ENCODE measurements at regions not wholly inside any gene's neighbourhood (a gene's known extent, or its start where the extent isn't known, plus 50 kb on each side); places are given as distances from the start of the nearest gene placed in this dataset.

GRCh38 chr18:44626236-44626635 is 54.5 kb upstream of the SETBP1 start:
- no peaks in the 10 kb centered on the region for H4K20me1 ChIP-seq (ENCODE audit: control insufficient read depth, extremely low read depth, insufficient read depth, low read length)
- H3K9ac ChIP-seq (ENCODE audit: control insufficient read depth, extremely low read depth, insufficient read depth, low read length), result no peak overlapping the region
- H3K27me3 ChIP-seq (ENCODE audit: control insufficient read depth, extremely low read depth, insufficient read depth, low read length), result no peaks in the 10 kb centered on the region
- TF ChIP-seq EZH2 (IDR thresholded peaks at IDR 0.05; ENCODE audit: low read length) (no peak), CTCF (optimal IDR thresholded peaks at IDR 0.05 in 1 of 3, IDR thresholded peaks at IDR 0.05 in 1 of 3, conservative IDR thresholded peaks at IDR 0.05 in 1 of 3; ENCODE audit: extremely low read depth in 1 of 3, insufficient read depth in 2 of 3, low read length in 3 of 3) (no peak)
- H3K4me2 ChIP-seq (ENCODE audit: control insufficient read depth, extremely low read depth, insufficient read depth, low read depth, low read length), result no peak overlapping the region
- H3K36me3 ChIP-seq (ENCODE audit: control insufficient read depth in 2 of 2, extremely low read depth in 1 of 2, insufficient read depth in 2 of 2, low read length in 2 of 2), result no peaks in the 10 kb centered on the region
- dilution Hi-C loops (cut with MboI; ENCODE audit: extremely low pct_ligation_motif_present, low sequenced_read_pairs), result no loop called here
- no peak overlapping the region for H3K27ac ChIP-seq (ENCODE audit: control insufficient read depth, insufficient read depth, low read length)
- peaks cover 9% of the 10 kb centered on the region for H3K4me1 ChIP-seq (ENCODE audit: control insufficient read depth, extremely low read depth, insufficient read depth, low read length)
- H3K4me3 ChIP-seq (ENCODE audit: control insufficient read depth in 2 of 3, extremely low read depth in 1 of 3, insufficient read depth in 2 of 3, low read depth in 1 of 3, low read length in 3 of 3), result no peak overlapping the region
- H2AFZ ChIP-seq (ENCODE audit: control insufficient read depth, low read length), result no peak overlapping the region
- no peaks in the 10 kb centered on the region for H3K9me3 ChIP-seq (ENCODE audit: control insufficient read depth, low read depth, low read length)
- H3K79me2 ChIP-seq (ENCODE audit: control insufficient read depth, insufficient read depth, low read length), result no peaks in the 10 kb centered on the region
- DNase-seq (ENCODE audit: low read depth, low spot score) (no peak), FAIRE-seq (no peak)
- no peaks in the 10 kb centered on the region for H3K9me1 ChIP-seq (ENCODE audit: control insufficient read depth, extremely low read depth, insufficient read depth, low read length)

GRCh38 chr18:44626807-44627206 is 53.9 kb upstream of the SETBP1 start:
- no peak overlapping the region for H3K4me3 ChIP-seq (ENCODE audit: control insufficient read depth in 2 of 3, extremely low read depth in 1 of 3, insufficient read depth in 2 of 3, low read depth in 1 of 3, low read length in 3 of 3)
- TF ChIP-seq EZH2 (IDR thresholded peaks at IDR 0.05; ENCODE audit: low read length), result no peak
- TF ChIP-seq CTCF (optimal IDR thresholded peaks at IDR 0.05 in 1 of 3, IDR thresholded peaks at IDR 0.05 in 1 of 3, conservative IDR thresholded peaks at IDR 0.05 in 1 of 3; ENCODE audit: extremely low read depth in 1 of 3, insufficient read depth in 2 of 3, low read length in 3 of 3), result no peak
- H2AFZ ChIP-seq (ENCODE audit: control insufficient read depth, low read length), result no peak overlapping the region
- no peaks in the 10 kb centered on the region for H4K20me1 ChIP-seq (ENCODE audit: control insufficient read depth, extremely low read depth, insufficient read depth, low read length)
- H3K4me1 ChIP-seq (ENCODE audit: control insufficient read depth, extremely low read depth, insufficient read depth, low read length), result peaks cover 9% of the 10 kb centered on the region
- no peaks in the 10 kb centered on the region for H3K9me1 ChIP-seq (ENCODE audit: control insufficient read depth, extremely low read depth, insufficient read depth, low read length)
- FAIRE-seq (no peak), DNase-seq (ENCODE audit: low read depth, low spot score) (no peak)
- dilution Hi-C loops (cut with MboI; ENCODE audit: extremely low pct_ligation_motif_present, low sequenced_read_pairs), result no loop called here
- H3K27me3 ChIP-seq (ENCODE audit: control insufficient read depth, extremely low read depth, insufficient read depth, low read length), result no peaks in the 10 kb centered on the region
- H3K36me3 ChIP-seq (ENCODE audit: control insufficient read depth in 2 of 2, extremely low read depth in 1 of 2, insufficient read depth in 2 of 2, low read length in 2 of 2), result no peaks in the 10 kb centered on the region
- no peak overlapping the region for H3K27ac ChIP-seq (ENCODE audit: control insufficient read depth, insufficient read depth, low read length)
- no peaks in the 10 kb centered on the region for H3K9me3 ChIP-seq (ENCODE audit: control insufficient read depth, low read depth, low read length)
- no peaks in the 10 kb centered on the region for H3K79me2 ChIP-seq (ENCODE audit: control insufficient read depth, insufficient read depth, low read length)
- H3K9ac ChIP-seq (ENCODE audit: control insufficient read depth, extremely low read depth, insufficient read depth, low read length), result no peak overlapping the region
- H3K4me2 ChIP-seq (ENCODE audit: control insufficient read depth, extremely low read depth, insufficient read depth, low read depth, low read length), result no peak overlapping the region

Data from keratinocyte (primary cell).